Cardiac fibroblast (primary cell): ENCODE measurements at regions not wholly inside any gene's neighbourhood (a gene's known extent, or its start where the extent isn't known, plus 50 kb on each side); places are given as distances from the start of the nearest gene placed in this dataset.
"Not testable (repeated sequence)": the region's sequence is repeated elsewhere in the genome, so short reads cannot be mapped to it uniquely, and the experiment has no call there.

ENCODE experiments used
- DNase-seq, 2 donors: peaks; one replicate each; pipeline versions ENCODE4 v3.0.0 to v3.0.0-alpha.2; 2010; ENCODE audit warnings: low read depth in 2 of 2
- H3K4me3 ChIP-seq, 2 donors: replicated peaks in 1 of 2; 1 replicate in 1 of 2; 2 replicates in 1 of 2; pipeline ENCODE4 v1.5.1; 2011; ENCODE audit warnings: low read depth in 2 of 2, low read length in 2 of 2, mild to moderate bottlenecking in 2 of 2, moderate library complexity in 1 of 2
- CTCF ChIP-seq: IDR thresholded peaks from one replicate; pipeline ENCODE4 v1.5.1; 2011; ENCODE audit warnings: low read depth, mild to moderate bottlenecking, low read length, inconsistent platforms

- DNase-seq: no peak
- TF ChIP-seq CTCF: no peak
- H3K4me3 ChIP-seq: no peak overlapping the region
Observed at GRCh38 chr13:85557691-85558467, 241.3 kb downstream of the SLITRK6 start.

GRCh38 chr13:85551012-85551411 is 248.2 kb downstream of the SLITRK6 start:
- no peak for TF ChIP-seq CTCF
- no peak overlapping the region for H3K4me3 ChIP-seq
- no peak for DNase-seq

GRCh38 chr13:85549819-85550218 is 249.4 kb downstream of the SLITRK6 start:
- TF ChIP-seq CTCF: no peak
- H3K4me3 ChIP-seq: no peak overlapping the region
- no peak for DNase-seq

- not testable (repeated sequence) for H3K4me3 ChIP-seq, DNase-seq
Observed at GRCh38 chr13:85548845-85549244, 250.4 kb downstream of the SLITRK6 start.

GRCh38 chr13:85545771-85546170 is 253.4 kb downstream of the SLITRK6 start:
- no peak for DNase-seq
- no peak overlapping the region for H3K4me3 ChIP-seq
- TF ChIP-seq CTCF: no peak

GRCh38 chr13:85544756-85545155 is 254.5 kb downstream of the SLITRK6 start:
- TF ChIP-seq CTCF: no peak
- DNase-seq: no peak
- H3K4me3 ChIP-seq: no peak overlapping the region

- no peak for TF ChIP-seq CTCF
- H3K4me3 ChIP-seq: no peak overlapping the region
- peak in 1 of 2 donors; percentile 27 for DNase-seq
Observed at GRCh38 chr13:85543144-85543543, 256.1 kb downstream of the SLITRK6 start.
